Pancreas (tissue), 10 donors: ENCODE measurements at regions not wholly inside any gene's neighbourhood (a gene's known extent, or its start where the extent isn't known, plus 50 kb on each side); places are given as distances from the start of the nearest gene placed in this dataset.

Experiments used
- ATAC-seq, 4 donors: fragments of 200-7000 bp; cut with Tn5 transposase; one replicate each; pipeline versions ENCODE4 v1.8.0 to v1.9.1; 2020; ENCODE audit warnings: mild to moderate bottlenecking in 4 of 4, moderate library complexity in 4 of 4
- DNase-seq, 6 donors: peaks; one replicate each; pipeline ENCODE4 v3.0.0-alpha.2; 2020
- FAIRE-seq: peaks from 2 replicates; lab custom pipeline; 2012; peaks lifted over from hg19 to GRCh38; lab: Jason Lieb, UNC
- H3K27ac ChIP-seq, 4 donors: fragments of 200-600 bp; sonication (generic); 1 replicate in 3 of 4; 2 replicates in 1 of 4; pipeline versions ENCODE4 v1.5.0 to v1.8.0; 2020
- H3K27me3 ChIP-seq, 4 donors: fragments of 200-600 bp; one replicate each; pipeline ENCODE4 v1.8.0; 2021
- H3K36me3 ChIP-seq, 3 donors: fragments of 200-600 bp; sonication (generic) in 1 of 3; one replicate each; pipeline versions ENCODE4 v1.5.0 to v1.8.0; 2020 to 2021
- H3K4me1 ChIP-seq, 3 donors: fragments of 200-600 bp; one replicate each; pipeline ENCODE4 v1.8.0; 2021
- H3K4me3 ChIP-seq, 4 donors: fragments of 200-600 bp; sonication (generic) in 2 of 4; one replicate each; pipeline versions ENCODE4 v1.5.0 to v1.8.0; 2020 to 2021
- H3K9me3 ChIP-seq, 4 donors: fragments of 200-600 bp; one replicate each; pipeline ENCODE4 v1.8.0; 2021
- WGBS, 2 donors: extraction: QIAGEN DNeasy Blood & Tissue Kit; methylation state at CpG; one replicate each; pipeline ENCODE4 v1.1.7; 2013; 5-methylcytosine and 5-hydroxymethylcytosine counted together
- intact Hi-C, 3 donors: fragments of 100-400 bp; cut with DNase I; formaldehyde crosslinking; loops; one replicate each; pipeline versions ENCODE4 v1.11.1 to v1.14.2; 2022
- TF ChIP-seq, protein P1 (sequence below), 4 donors: fragments of 200-600 bp; sonication (generic) in 3 of 4; IDR thresholded peaks; one replicate each; pipeline versions ENCODE4 v1.5.0 to v1.8.0; 2021; ENCODE audit warnings: antibody characterized with exemption in 4 of 4
- donor health status: healthy with polysubstance abuse.
- donor health status: DM: no; HTN: no; CAD: no; lungs with moderate emphysema.
- donor health status: DM: no; HTN: no; CAD: no.
- donor health status: control.
- donor health status: control.
- donor health status: Bipolar disorder and iron deficiency.
- donor health status: DM: yes; HTN: yes; CAD: no.
- donor health status: DM: no; HTN: no; CAD: no.
- donor health status: DM: no; HTN: no; CAD: no.
- donor health status: DM: yes; HTN: yes; CAD: no.

GRCh38 chr4:140211693-140212092 lies 57.7 kb upstream of the MAML3 start:
- FAIRE-seq (no peak), DNase-seq (no peak), ATAC-seq (no peak)
- Histone ChIP-seq H3K27me3 (no peaks in the 10 kb centered on the region), H3K4me1 (no peaks in the 10 kb centered on the region), H3K9me3 (no peaks in the 10 kb centered on the region), H3K36me3 (no peaks in the 10 kb centered on the region), H3K27ac (no peak overlapping the region), H3K4me3 (no peak overlapping the region)
- 74 to 77% methylated on average over 2 of the region's 2 CpGs for WGBS, 2 donors
- TF ChIP-seq, protein P1, sequence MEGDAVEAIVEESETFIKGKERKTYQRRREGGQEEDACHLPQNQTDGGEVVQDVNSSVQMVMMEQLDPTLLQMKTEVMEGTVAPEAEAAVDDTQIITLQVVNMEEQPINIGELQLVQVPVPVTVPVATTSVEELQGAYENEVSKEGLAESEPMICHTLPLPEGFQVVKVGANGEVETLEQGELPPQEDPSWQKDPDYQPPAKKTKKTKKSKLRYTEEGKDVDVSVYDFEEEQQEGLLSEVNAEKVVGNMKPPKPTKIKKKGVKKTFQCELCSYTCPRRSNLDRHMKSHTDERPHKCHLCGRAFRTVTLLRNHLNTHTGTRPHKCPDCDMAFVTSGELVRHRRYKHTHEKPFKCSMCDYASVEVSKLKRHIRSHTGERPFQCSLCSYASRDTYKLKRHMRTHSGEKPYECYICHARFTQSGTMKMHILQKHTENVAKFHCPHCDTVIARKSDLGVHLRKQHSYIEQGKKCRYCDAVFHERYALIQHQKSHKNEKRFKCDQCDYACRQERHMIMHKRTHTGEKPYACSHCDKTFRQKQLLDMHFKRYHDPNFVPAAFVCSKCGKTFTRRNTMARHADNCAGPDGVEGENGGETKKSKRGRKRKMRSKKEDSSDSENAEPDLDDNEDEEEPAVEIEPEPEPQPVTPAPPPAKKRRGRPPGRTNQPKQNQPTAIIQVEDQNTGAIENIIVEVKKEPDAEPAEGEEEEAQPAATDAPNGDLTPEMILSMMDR (IDR thresholded peaks at IDR 0.05), result no peak
- intact Hi-C loops, result no loop called here

GRCh38 chr4:140211161-140211560 lies 57.2 kb upstream of the MAML3 start:
- TF ChIP-seq, protein P1 (IDR thresholded peaks at IDR 0.05), result no peak
- Histone ChIP-seq H3K27ac (no peak overlapping the region), H3K4me1 (no peaks in the 10 kb centered on the region), H3K27me3 (no peaks in the 10 kb centered on the region), H3K9me3 (no peaks in the 10 kb centered on the region), H3K4me3 (no peak overlapping the region), H3K36me3 (no peaks in the 10 kb centered on the region)
- intact Hi-C loops, result no loop called here
- DNase-seq (no peak), FAIRE-seq (no peak), ATAC-seq (no peak)

DNA sequence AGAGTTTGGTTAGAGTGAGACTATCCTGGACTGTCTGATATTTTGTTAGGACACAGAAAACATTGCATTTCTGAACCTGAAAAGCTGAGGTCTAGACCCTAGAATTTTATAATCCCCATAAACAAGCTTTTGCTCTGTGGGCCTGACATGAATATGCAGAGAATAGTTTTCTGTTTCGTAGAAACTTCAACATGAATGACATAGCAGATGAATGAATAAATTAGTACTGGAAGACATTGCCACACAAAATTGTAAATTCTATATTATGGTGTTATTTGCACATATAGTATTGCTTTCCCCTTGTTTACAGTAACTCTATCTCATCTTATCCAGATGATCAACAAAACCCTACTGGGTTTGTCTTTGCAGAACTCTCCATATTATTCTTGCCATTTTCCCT lies 54.9 kb upstream of the MAML3 start:
- DNase-seq, result no peak
- no peaks in the 10 kb centered on the region for H3K9me3 ChIP-seq
- intact Hi-C loops, result no loop called here
- H3K27me3 ChIP-seq, result no peaks in the 10 kb centered on the region
- WGBS, 2 donors, result 95 to 97% methylated on average over 1 of the region's 1 CpG
- TF ChIP-seq, protein P1 (IDR thresholded peaks at IDR 0.05), result no peak
- H3K36me3 ChIP-seq, result no peaks in the 10 kb centered on the region
- no peak overlapping the region for H3K4me3 ChIP-seq
- H3K27ac ChIP-seq, result no peak overlapping the region
- FAIRE-seq, result no peak
- no peaks in the 10 kb centered on the region for H3K4me1 ChIP-seq
- ATAC-seq, result no peak
